BLaER1 treated with 17β-estradiol and CSF1 and Interleukin-3, amounts not matched to agents 10 nM and 100 nM (cell line): ENCODE measurements at regions not wholly inside any gene's neighbourhood (a gene's known extent, or its start where the extent isn't known, plus 50 kb on each side); places are given as distances from the start of the nearest gene placed in this dataset.

ENCODE experiments used
- H3K27ac ChIP-seq, 11 experiments: shearing (Covaris generic); formaldehyde crosslinking; 2 replicates each; pipeline ENCODE4 v1.8.1; 2022
- H3K27me3 ChIP-seq, 11 experiments: shearing (Covaris generic); formaldehyde crosslinking; 2 replicates each; pipeline ENCODE4 v1.8.1; 2022
- H3K36me3 ChIP-seq, 11 experiments: shearing (Covaris generic); formaldehyde crosslinking; 2 replicates each; pipeline ENCODE4 v1.8.1; 2022
- H3K4me1 ChIP-seq, 10 experiments: shearing (Covaris generic); formaldehyde crosslinking; 2 replicates each; pipeline ENCODE4 v1.8.1; 2022
- H3K4me2 ChIP-seq, 11 experiments: shearing (Covaris generic); formaldehyde crosslinking; 2 replicates each; pipeline ENCODE4 v1.8.1; 2022
- H3K4me3 ChIP-seq, 10 experiments: shearing (Covaris generic); formaldehyde crosslinking; 2 replicates each; pipeline ENCODE4 v1.8.1; 2022
- H3K9ac ChIP-seq, 11 experiments: shearing (Covaris generic); formaldehyde crosslinking; 2 replicates each; pipeline ENCODE4 v1.8.1; 2022
- H3K9me3 ChIP-seq, 11 experiments: shearing (Covaris generic); formaldehyde crosslinking; replicated peaks in 1 of 11; 2 replicates each; pipeline ENCODE4 v1.8.1; 2022
- H4K20me1 ChIP-seq, 11 experiments: shearing (Covaris generic); formaldehyde crosslinking; 2 replicates each; pipeline ENCODE4 v1.8.1; 2022
- Cebpa-rat ChIP-seq, 11 experiments: shearing (Covaris generic); IDR thresholded peaks; 2 replicates each; pipeline ENCODE4 v1.8.1; 2022

GRCh38 chr5:171596391-171596878, 177.0 kb downstream of the FGF18 start:
- Histone ChIP-seq H3K4me2 (no peak overlapping the region), H3K9me3 (peaks cover 0 to 10% (median 0%) of the 10 kb centered on the region in 11 experiments; a peak in 3 of 22 replicates), H3K4me1 (peaks cover 11 to 20% (median 14%) of the 10 kb centered on the region in 10 experiments), H3K9ac (no peak overlapping the region), H4K20me1 (no peaks in the 10 kb centered on the region), H3K27me3 (no peaks in the 10 kb centered on the region), H3K4me3 (no peak overlapping the region), H3K27ac (no peak overlapping the region), H3K36me3 (no peaks in the 10 kb centered on the region)
- no peak for TF ChIP-seq Cebpa-rat (IDR thresholded peaks at IDR 0.05)

GRCh38 chr5:171597946-171598640, 178.6 kb downstream of the FGF18 start:
- Histone ChIP-seq H3K4me2 (no peak overlapping the region), H3K4me1 (peaks cover 14 to 22% (median 19%) of the 10 kb centered on the region in 10 experiments), H3K27me3 (no peaks in the 10 kb centered on the region), H3K9ac (no peak overlapping the region), H4K20me1 (no peaks in the 10 kb centered on the region), H3K4me3 (no peak overlapping the region), H3K27ac (no peak overlapping the region), H3K36me3 (no peaks in the 10 kb centered on the region), H3K9me3 (peaks cover 0 to 10% (median 0%) of the 10 kb centered on the region in 11 experiments; a peak in 3 of 22 replicates)
- no peak for TF ChIP-seq Cebpa-rat (IDR thresholded peaks at IDR 0.05)

GRCh38 chr5:171598641-171599152, 179.2 kb downstream of the FGF18 start:
- Histone ChIP-seq H3K9me3 (peaks cover 0 to 10% (median 0%) of the 10 kb centered on the region in 11 experiments; a peak in 3 of 22 replicates), H3K4me1 (peaks cover 14 to 21% (median 18%) of the 10 kb centered on the region in 10 experiments), H4K20me1 (no peaks in the 10 kb centered on the region), H3K4me3 (no peak overlapping the region), H3K27me3 (no peaks in the 10 kb centered on the region), H3K36me3 (no peaks in the 10 kb centered on the region), H3K27ac (no peak overlapping the region), H3K4me2 (no peak overlapping the region), H3K9ac (no peak overlapping the region)
- TF ChIP-seq Cebpa-rat (IDR thresholded peaks at IDR 0.05): no peak

GRCh38 chr5:171599411-171599810, 180.0 kb downstream of the FGF18 start:
- peaks cover 14 to 21% (median 17%) of the 10 kb centered on the region in 10 experiments for H3K4me1 ChIP-seq
- no peak overlapping the region for H3K27ac ChIP-seq
- H3K27me3 ChIP-seq: no peaks in the 10 kb centered on the region
- TF ChIP-seq Cebpa-rat (IDR thresholded peaks at IDR 0.05): no peak
- peaks cover 0 to 10% (median 0%) of the 10 kb centered on the region in 11 experiments; a peak in 3 of 22 replicates for H3K9me3 ChIP-seq
- no peaks in the 10 kb centered on the region for H3K36me3 ChIP-seq
- H3K9ac ChIP-seq: no peak overlapping the region
- no peak overlapping the region for H3K4me2 ChIP-seq
- no peak overlapping the region for H3K4me3 ChIP-seq
- H4K20me1 ChIP-seq: no peaks in the 10 kb centered on the region

GRCh38 chr5:171599957-171600612, 180.6 kb downstream of the FGF18 start:
- no peak overlapping the region for H3K4me3 ChIP-seq
- peak overlapping the region; percentile 61 to 83 (median 78); a peak in 20 of 22 replicates for H3K4me2 ChIP-seq
- TF ChIP-seq Cebpa-rat (IDR thresholded peaks at IDR 0.05): no peak
- peak overlapping the region in 2 of 11 experiments; percentile 21 to 48; a peak in 1 of 22 replicates for H3K27ac ChIP-seq
- no peaks in the 10 kb centered on the region for H3K36me3 ChIP-seq
- peaks cover 14 to 21% (median 17%) of the 10 kb centered on the region in 10 experiments for H3K4me1 ChIP-seq
- H4K20me1 ChIP-seq: no peaks in the 10 kb centered on the region
- no peaks in the 10 kb centered on the region for H3K27me3 ChIP-seq
- H3K9ac ChIP-seq: no peak overlapping the region
- peaks cover 0 to 10% (median 0%) of the 10 kb centered on the region in 11 experiments; a peak in 3 of 22 replicates for H3K9me3 ChIP-seq

GRCh38 chr5:171600741-171601265, 181.4 kb downstream of the FGF18 start:
- H3K4me3 ChIP-seq: peak overlapping the region in 1 of 10 experiments; percentile 48; a peak in 2 of 20 replicates
- peaks cover 14 to 21% (median 17%) of the 10 kb centered on the region in 10 experiments for H3K4me1 ChIP-seq
- H4K20me1 ChIP-seq: no peaks in the 10 kb centered on the region
- H3K36me3 ChIP-seq: no peaks in the 10 kb centered on the region
- peak overlapping the region; percentile 61 to 83 (median 78) for H3K4me2 ChIP-seq
- H3K9me3 ChIP-seq: peaks cover 0 to 10% (median 0%) of the 10 kb centered on the region in 11 experiments; a peak in 3 of 22 replicates
- TF ChIP-seq Cebpa-rat (IDR thresholded peaks at IDR 0.05): no peak
- H3K27ac ChIP-seq: peak overlapping the region in 3 of 11 experiments; percentile 21 to 48 (median 25); a peak in 4 of 22 replicates
- no peaks in the 10 kb centered on the region for H3K27me3 ChIP-seq
- peak overlapping the region in 2 of 11 experiments; percentile 7 to 54; a peak in 2 of 22 replicates for H3K9ac ChIP-seq

- Histone ChIP-seq H3K36me3 (no peaks in the 10 kb centered on the region), H3K4me1 (peaks cover 14 to 21% (median 17%) of the 10 kb centered on the region in 10 experiments), H3K9ac (no peak overlapping the region), H3K27me3 (no peaks in the 10 kb centered on the region; a peak in 1 of 22 replicates), H3K4me2 (peak overlapping the region; percentile 22 to 83 (median 65); a peak in 18 of 22 replicates), H3K4me3 (no peak overlapping the region), H4K20me1 (no peaks in the 10 kb centered on the region), H3K9me3 (peaks cover 0 to 13% (median 3%) of the 10 kb centered on the region in 11 experiments; a peak in 6 of 22 replicates), H3K27ac (peak overlapping the region in 2 of 11 experiments; percentile 35 to 44; a peak in 3 of 22 replicates)
- no peak for TF ChIP-seq Cebpa-rat (IDR thresholded peaks at IDR 0.05)
These were observed 181.9 kb downstream of the FGF18 start for GRCh38 chr5:171601266-171601881.

GRCh38 chr5:171603591-171603990, 182.0 kb upstream of the SMIM23 start:
- TF ChIP-seq Cebpa-rat (IDR thresholded peaks at IDR 0.05): no peak
- no peaks in the 10 kb centered on the region for H3K36me3 ChIP-seq
- no peaks in the 10 kb centered on the region for H4K20me1 ChIP-seq
- peaks cover 0 to 8% (median 0%) of the 10 kb centered on the region in 11 experiments; a peak in 4 of 22 replicates for H3K9me3 ChIP-seq
- no peak overlapping the region for H3K4me3 ChIP-seq
- peaks cover 14 to 21% (median 17%) of the 10 kb centered on the region in 10 experiments for H3K4me1 ChIP-seq
- H3K4me2 ChIP-seq: no peak overlapping the region
- H3K27me3 ChIP-seq: no peaks in the 10 kb centered on the region; a peak in 1 of 22 replicates
- H3K27ac ChIP-seq: no peak overlapping the region
- H3K9ac ChIP-seq: no peak overlapping the region
